NCI-H460 (cell line): ENCODE measurements at regions not wholly inside any gene's neighbourhood (a gene's known extent, or its start where the extent isn't known, plus 50 kb on each side); places are given as distances from the start of the nearest gene placed in this dataset.
"Not testable (repeated sequence)": the region's sequence is repeated elsewhere in the genome, so short reads cannot be mapped to it uniquely, and the experiment has no call there.

Source experiments
- DNase-seq: peaks from one replicate; pipeline ENCODE4 v3.0.0-alpha.2; 2016; ENCODE audit warnings: low read depth; ENCODE audit errors: extremely low read depth

DNA sequence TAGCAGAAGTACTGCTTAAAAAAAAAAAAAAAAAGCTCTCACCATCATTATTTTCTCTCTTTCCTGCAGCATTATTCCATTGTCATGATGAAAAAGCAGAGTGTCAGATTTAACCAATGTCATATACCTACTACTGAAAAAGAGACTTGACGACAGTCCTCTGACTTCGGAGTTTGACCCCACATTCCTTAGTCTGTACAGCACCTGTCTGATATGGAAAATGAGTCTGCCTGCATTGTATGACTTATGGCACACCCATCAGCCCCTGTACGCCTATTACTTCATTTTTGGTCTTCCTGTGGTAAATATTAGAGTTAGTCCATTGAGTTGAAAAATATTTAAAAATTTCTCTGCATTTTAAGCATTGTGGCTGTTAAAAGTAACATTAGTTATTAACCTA lies 54.5 kb upstream of the NOX4 start:
- DNase-seq, result no peak

- not testable (repeated sequence) for DNase-seq
These were observed 64.6 kb upstream of the NOX4 start for GRCh38 chr11:89555781-89556180.

GRCh38 chr11:89556731-89557707 lies 65.8 kb upstream of the NOX4 start:
- DNase-seq, result not testable (repeated sequence)

GRCh38 chr11:89560598-89560997 lies 69.4 kb upstream of the NOX4 start:
- not testable (repeated sequence) for DNase-seq

GRCh38 chr11:89562731-89563130 lies 71.6 kb upstream of the NOX4 start:
- not testable (repeated sequence) for DNase-seq

DNA sequence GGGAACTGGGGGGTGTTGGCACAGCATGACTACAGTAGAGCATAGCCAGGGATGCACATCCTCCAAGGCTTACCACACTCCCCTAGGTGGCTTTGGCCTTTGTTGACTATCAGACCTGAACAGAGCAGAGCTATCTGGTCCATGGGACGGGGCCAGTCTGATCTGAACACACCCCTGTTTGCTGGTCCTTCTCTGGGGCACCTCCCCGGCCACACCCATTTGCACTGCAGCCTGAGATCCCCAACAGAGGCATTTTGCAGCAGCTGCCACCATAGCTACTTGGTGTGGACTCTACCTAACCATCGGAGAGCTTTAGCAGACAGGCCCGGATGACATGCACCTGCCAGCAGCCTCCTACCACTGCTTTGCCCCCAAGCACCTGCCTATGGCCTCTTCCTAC lies 75.8 kb upstream of the NOX4 start:
- no peak for DNase-seq

DNA sequence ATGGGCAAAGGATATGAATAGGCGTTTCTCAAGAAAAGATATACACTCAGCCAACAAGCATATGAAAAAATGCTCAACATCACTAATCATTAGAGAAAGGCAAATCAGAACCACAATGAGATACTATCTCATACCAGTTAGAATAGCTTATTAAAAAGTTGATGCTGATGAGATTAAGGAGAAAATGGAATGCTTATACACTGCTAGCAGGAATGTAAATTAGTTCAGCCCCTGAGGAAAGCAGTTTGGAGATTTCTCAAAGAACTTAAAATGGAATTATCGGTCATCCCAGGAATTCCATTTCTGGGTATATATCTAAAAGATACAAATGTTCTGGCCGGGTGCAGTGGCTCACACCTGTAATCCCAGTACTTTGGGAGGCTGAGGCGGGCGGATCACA lies 78.2 kb upstream of the NOX4 start:
- DNase-seq, result not testable (repeated sequence)

DNA sequence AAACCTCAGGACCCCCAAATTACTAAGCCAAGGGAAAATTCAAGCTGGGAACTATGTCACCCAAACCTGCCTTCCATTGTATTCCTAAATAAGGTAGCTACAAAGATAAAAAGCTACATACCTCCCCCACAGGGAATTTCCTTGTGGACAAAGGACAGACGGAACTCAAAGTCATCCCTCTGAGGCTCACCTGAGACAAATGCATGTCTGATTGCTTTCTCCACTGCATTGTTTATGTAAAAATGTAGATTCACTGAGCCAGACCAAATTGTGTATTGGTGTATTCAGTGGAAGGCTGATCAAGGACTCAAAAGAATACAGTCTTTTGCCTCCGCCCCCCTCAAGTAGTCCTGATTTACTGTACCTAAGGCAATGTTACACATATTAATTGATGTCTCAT lies 80.5 kb upstream of the NOX4 start:
- DNase-seq, result not testable (repeated sequence)

DNA sequence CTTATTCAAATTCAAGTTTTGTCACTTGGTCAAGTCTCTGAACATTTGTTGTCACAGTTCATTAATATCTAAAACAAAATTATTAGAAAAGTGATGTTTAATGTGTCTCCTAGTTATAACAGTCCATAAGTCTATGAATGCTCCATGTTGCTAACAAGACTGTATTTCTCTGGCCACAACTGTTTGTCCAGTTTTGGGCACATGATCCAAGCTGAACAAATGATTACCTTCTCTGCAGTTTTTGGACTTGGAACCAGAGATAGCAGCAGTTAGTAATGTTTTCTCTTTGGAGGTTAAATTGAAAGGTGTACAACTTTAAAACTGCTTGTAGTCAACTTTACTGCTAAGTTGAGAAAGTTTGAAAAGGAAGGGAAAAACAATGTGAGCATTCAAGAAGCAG lies 84.7 kb upstream of the NOX4 start:
- DNase-seq, result not testable (repeated sequence)

- DNase-seq, result not testable (repeated sequence)
These were observed 86.3 kb upstream of the NOX4 start for GRCh38 chr11:89577428-89577827.

DNA sequence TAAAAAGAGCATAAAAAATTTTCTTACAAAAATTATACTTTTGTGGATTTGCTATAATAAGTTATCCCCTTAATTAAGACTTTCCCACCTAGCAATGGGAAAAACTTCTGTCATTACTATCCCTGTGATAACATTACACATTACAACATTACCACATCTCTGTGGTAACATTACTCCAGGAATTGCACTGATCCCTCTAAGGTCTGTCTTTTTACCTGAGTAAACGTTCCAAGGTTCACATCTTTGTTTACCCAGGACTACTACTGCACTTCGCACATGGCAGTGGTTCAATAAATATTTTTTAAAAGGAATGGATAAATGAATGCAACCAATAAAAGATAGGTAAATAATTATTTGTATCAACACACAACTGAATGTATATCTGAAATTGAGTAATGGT lies 92.4 kb upstream of the NOX4 start:
- DNase-seq, result no peak

DNA sequence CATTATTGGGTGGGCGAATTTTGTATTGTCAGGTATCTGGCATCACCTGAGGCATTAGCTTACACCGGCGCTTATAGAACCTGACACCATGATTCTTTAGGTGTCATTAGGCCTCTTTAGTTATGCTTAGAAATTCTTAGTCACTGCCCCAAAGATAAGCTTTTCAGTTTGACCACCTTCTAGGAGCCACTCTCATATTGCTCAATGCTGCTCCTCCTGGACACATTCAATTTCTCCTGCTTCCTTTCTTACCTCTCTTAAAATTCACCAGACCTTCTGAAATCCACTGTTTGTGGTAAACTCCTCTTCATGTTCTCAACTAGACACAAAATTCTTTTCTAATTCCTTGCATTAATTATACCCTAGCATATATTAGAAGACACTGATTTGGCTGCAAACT lies 93.9 kb upstream of the NOX4 start:
- DNase-seq, result not testable (repeated sequence)

DNA sequence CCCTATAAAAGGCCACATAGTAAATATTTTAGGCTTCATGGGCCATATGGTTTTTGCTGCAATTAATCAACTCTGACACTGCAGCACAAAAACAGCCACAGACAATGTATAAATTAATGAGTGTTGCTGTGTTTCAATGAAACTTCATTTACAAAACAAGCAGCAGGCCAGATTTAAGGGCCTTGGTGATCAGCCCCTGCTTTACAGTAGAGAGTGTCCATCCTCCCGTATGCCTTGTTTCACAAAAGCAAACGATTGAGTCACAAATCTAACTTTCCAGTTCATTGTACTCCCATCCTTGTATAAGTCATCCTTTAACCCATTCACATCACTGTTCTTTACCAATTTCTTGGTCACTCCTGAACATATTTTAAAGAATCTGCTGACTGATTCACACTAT lies 94.3 kb upstream of the NOX4 start:
- DNase-seq, result not testable (repeated sequence)

GRCh38 chr11:89589413-89589812 lies 98.2 kb upstream of the NOX4 start:
- DNase-seq, result not testable (repeated sequence)

- not testable (repeated sequence) for DNase-seq
These were observed 98.9 kb upstream of the NOX4 start for GRCh38 chr11:89590008-89590632.

GRCh38 chr11:89601263-89601662 lies 108.8 kb upstream of the TRIM77 start:
- peak; percentile 8 for DNase-seq

DNA sequence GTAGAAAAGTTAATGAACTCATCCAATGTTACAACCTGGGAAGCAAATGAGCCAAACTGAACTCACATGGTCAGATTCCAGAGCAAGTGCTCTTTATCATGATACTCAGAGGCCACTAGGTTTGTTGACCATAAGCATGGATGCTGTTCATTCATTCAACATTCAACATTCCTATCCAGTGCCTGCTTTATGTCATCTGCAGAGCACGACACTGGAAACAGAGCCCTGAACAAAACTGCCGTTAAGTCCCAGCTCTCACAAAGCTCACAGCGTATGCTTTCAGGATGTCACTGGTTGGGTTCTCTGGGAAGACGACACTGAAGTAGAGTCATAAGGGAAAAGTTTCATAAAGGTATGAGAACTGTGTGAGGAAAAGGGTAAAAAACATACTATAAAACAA lies 105.8 kb upstream of the TRIM77 start:
- DNase-seq, result no peak

GRCh38 chr11:89606845-89607244 lies 103.3 kb upstream of the TRIM77 start:
- peak; percentile 58 for DNase-seq

DNA sequence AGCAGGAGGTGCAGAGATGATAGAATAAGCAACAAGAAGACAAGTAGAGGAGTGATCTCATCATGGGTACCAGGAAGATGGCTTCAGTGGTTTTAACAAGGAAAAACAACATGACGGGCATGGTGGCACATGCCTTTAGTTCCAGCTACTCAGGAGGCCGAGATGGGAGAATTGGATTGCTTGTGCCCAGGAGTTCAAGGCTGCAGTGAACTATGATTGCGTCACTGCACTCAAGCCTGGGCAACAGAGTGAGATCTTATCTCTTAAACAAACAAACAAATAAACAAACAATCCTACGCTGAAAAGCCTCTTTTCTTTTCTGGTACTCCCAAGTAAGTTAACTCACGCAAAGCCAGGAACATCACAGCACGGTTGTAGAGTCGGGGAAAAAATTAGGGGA lies 102.6 kb upstream of the TRIM77 start:
- peak; percentile 45 for DNase-seq

DNA sequence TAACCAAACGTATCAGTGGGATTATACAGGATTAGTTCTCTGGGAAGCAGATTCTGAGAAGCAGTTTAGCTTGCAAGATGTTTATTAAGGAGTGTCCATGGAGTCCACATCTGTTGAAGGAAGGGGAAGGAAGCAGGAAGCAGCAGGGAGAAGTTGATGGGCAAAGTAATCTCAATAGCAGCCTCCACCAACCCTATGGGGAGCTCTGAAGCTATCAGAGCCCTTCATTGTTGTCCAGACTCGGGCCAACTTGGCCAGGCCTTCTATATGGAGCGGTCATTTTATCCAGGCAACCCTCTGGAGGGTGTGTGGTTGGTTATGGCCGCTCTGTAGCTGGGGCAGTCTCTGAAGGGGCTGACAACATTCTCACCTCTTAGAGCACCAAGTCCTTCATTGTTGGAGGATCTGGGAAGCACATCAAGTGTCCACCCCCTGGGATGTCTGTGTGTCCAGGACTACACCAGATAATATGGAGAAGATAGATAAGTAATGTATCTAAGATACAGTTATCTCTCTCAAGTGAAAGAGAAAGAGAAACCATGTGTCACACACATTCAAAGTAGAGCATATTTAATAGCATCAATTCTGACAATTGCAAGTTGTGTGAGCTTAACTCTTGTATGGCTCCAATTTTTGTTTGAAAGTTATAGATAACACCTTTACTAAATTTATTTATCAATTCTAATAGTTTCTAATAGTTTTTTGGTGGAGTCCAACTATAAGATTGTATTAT lies 101.7 kb upstream of the TRIM77 start:
- DNase-seq, result no peak

GRCh38 chr11:89612096-89612495 lies 98.0 kb upstream of the TRIM77 start:
- no peak for DNase-seq
